GM21528 (cell line): ENCODE measurements at regions not wholly inside any gene's neighbourhood (a gene's known extent, or its start where the extent isn't known, plus 50 kb on each side); places are given as distances from the start of the nearest gene placed in this dataset.

Experiments
- ATAC-seq: cut with Tn5 transposase; IDR thresholded peaks from one replicate; pipeline ENCODE4 v1.9.1; 2021; ENCODE audit warnings: mild to moderate bottlenecking, moderate library complexity; ENCODE audit not compliant: unreplicated experiment, low FRiP score

DNA sequence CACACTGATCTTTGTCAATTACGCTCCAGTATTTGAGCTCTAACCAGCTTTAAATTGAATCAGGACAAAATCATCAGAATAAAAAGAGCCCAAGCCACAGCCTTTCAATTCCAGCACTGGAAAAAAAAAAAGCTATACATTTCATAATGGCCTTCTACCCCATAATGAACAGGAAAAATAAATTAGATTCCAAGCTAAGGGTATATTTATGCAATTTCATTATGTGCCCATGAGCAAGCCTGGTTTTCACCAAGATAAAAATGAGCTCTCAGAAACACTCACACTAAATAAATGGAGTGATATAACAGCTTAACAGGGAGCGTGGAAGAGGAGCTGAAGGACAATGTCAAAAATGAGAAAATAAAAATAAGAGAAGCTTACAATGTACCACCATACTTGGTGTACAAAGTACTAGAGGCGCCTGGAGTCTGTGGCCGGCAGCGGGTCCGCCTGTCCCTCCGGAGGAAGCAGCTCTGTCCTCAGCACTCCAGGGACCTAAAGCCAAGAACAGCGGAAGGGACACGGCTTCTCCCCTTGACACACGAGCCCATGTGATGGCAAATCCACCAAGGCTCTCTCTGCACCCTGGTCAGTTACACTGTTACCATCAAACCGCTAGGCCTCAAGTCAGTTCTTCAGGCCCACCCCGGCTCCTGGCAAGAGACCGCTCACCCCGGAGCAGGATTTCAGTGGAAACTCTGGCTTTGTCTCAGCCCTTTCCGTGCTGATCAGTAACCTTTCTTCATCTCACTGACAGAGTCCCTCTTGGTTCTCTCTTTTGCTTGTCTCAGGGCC, 69.6 kb downstream of the RBFOX3 start:
- no peak for ATAC-seq

GRCh38 chr17:79539944-79540705, 70.7 kb downstream of the RBFOX3 start:
- no peak for ATAC-seq

GRCh38 chr17:79538291-79538690, 72.6 kb downstream of the RBFOX3 start:
- ATAC-seq: no peak

DNA sequence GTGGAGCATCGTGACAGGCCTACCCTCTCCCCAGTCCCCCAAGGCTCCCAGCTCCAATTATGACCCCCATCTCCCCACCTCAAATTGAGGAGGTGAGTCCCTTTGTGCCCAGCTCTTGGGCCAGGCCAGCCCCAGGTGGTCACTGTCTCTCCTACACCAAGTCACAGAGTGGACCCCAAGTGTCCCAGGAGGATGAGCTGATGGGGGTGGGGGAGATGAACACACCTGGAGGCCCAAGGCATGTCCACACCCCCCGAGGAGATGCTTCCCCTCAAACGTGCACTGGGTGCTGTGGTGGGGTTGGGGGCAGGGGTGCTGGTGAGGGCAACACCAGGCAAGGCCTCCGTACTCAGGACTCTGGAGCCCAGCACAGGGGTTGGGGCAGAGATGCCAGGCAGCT, 73.2 kb downstream of the RBFOX3 start:
- no peak for ATAC-seq

DNA sequence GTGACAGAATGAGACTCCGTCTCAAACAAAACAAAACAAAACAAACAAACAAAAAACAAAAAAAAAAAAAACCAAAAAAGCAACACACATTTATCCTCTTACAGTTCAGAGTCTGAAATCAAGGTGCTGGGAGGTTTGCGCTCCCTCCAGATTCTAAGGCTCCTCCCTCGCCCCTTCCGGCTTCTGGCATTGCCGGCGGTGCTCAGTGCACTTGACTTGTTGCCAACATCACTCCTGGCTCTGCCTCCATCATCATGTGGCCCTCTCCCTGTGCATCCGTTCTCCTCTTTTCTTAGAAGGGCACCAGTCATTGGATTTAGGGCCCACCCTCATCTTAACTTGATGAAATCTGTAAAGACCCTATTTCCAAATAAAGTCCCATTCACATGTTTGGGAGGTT, 73.8 kb downstream of the RBFOX3 start:
- no peak for ATAC-seq

- no peak for ATAC-seq
Observed at GRCh38 chr17:79536212-79536840, 74.5 kb downstream of the RBFOX3 start.

- no peak for ATAC-seq
Observed at GRCh38 chr17:79535728-79536025, 75.2 kb downstream of the RBFOX3 start.

DNA sequence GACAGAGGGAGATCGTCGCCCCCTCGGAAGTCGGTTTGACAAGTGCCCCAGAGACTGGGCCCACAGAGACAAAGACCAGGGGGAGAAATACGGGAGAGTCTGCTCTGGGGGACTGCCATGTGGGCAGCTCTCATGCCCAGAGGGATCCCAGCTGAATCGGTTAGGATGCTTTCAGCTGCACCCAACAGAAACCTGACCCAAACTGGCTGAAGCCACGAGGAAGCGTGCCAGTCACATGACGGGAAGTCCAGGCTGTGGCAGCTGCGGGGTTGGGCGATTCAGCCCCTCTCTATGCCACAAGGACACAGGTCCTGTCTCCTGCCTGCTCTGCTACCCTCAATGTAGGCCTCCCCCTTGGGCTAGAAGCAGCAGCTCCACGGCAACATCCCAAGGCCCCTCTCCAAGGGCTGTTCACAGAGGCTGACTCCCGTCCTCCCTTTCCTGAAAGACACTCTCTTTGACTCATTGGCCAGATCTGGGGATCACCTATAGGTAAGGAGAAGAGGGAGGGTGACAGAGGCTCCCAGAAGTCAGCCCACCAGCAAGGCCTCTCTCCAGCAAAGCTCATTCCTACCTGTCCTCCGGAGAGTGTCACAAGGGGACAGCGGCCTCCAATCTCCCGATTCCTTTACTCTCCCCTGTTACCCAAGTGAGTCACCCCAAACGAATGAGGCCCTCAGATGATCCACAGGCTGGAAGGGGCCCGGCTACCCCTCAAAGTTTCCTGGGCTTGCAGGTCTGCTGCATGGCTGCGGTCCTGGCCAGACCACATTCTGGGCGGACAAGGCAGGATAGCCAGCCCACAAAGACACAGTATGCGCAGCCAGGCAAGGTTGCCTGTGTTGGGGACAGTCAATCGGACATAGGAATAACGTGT, 75.8 kb downstream of the RBFOX3 start:
- ATAC-seq: no peak

GRCh38 chr17:79534111-79534510, 76.7 kb downstream of the RBFOX3 start:
- no peak for ATAC-seq

- no peak for ATAC-seq
Observed at GRCh38 chr17:79533116-79533515, 77.7 kb downstream of the RBFOX3 start.

GRCh38 chr17:79532107-79532790, 78.6 kb downstream of the RBFOX3 start:
- no peak for ATAC-seq

DNA sequence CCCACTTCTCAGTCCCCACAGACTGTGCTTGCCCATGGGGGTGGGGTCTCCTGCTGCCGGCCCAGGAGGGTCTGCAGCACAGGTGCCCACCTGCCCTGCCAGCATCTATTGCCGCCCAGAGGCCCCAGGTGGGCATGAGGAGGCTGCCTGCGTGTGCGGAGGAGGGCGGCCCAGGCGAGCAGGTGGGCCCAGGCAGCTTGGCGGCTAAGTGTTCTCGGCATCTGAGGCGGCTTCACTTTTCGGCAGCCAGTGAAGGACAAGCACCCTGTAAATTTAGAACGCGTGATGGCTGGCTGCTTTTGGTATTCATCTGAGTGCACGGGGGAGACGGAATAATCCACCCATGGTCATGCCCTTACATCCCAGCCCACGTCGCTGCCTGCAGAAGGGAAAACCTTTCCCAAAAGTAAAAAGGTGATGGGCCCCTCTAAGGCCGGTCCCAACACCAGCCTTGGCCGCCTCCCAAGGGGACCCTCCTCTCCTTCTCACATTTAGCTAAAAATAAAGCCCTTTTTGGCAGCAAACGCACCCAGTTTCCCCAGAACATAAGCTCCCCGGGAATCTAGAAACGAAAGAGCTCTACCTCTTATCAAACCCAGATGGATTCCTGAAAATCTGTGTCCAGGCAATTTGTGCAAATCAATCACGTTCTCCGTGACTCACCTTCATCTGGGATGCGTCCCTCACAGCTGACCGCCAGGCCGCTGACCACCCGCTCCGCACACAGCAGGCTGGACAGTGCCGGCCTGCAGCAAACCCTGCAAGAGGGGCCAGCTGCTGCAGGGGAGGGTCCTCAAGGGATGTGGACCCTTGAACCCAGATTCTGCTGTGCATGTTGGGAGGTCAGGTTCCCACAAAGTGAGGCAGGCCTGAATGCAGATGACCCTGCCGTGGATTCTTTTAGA, 79.4 kb downstream of the RBFOX3 start:
- ATAC-seq: no peak

DNA sequence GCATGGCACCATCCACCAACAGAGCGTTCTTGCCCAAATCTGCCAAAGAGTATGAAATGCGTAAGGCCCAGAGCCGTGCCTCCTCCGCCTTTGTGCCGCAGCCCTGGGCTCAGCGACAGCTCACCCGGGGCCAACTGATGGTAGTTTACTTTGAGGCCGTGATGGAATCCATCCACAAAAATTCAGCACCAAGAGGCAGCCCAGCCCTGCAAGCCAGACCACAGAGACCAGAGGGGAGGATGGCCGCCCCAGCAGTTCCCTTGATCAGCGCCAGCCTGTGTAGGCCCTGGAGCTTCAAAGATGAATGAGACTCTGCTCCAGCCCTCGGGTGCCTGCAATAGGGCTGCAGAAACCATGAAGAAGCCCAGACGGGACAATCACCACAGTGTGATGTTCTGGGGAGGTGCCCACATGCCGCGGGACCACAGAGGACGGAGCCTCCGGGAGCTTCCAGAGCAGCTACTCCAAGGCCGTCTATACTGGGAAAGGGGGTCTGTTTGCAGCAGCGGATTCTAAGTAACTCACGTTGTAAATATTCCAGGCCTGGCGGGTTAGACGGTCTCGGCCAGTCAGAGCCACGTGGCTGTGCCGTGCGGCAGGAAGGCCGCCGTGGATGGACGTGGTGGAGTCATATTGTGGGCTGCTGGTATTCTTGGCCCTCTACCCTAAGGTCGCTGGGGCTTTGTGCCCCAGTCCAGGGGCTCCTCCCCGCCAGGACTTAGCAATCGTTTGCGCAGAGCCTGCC, 80.3 kb downstream of the RBFOX3 start:
- ATAC-seq: no peak

GRCh38 chr17:79529661-79530081, 81.2 kb downstream of the RBFOX3 start:
- no peak for ATAC-seq

DNA sequence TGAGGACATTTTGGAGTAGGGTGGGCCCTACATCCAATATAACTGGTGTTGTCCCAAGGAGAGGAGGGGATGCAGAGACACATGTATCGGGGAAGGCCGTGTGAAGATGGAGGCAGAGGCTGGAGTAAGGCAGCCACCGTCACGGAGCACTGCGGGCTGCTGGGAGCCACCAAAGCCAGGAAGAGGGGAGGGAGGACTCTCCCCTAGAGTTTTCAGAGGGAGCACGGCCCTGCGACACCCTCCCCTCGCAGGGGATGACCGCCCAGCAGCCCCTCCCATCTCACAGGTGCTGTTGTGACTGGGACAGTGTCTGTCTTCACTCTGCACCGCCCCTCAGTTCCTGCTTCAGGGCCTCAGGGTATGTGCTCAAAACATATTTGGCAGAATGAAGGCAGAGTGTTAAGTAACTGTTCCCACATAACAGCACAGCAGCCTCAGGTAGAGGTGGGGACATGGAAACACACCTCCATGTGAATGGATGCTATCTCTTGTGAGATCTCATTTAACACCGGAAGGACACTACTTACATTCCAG, 82.2 kb downstream of the RBFOX3 start:
- ATAC-seq: no peak

- no peak for ATAC-seq
Observed at GRCh38 chr17:79527306-79527705, 83.5 kb downstream of the RBFOX3 start.

GRCh38 chr17:79525793-79526677, 84.8 kb downstream of the RBFOX3 start:
- no peak for ATAC-seq
